ENCODE measurements at regions not wholly inside any gene's neighbourhood (a gene's known extent, or its start where the extent isn't known, plus 50 kb on each side); places are given as distances from the start of the nearest gene placed in this dataset.

DNA sequence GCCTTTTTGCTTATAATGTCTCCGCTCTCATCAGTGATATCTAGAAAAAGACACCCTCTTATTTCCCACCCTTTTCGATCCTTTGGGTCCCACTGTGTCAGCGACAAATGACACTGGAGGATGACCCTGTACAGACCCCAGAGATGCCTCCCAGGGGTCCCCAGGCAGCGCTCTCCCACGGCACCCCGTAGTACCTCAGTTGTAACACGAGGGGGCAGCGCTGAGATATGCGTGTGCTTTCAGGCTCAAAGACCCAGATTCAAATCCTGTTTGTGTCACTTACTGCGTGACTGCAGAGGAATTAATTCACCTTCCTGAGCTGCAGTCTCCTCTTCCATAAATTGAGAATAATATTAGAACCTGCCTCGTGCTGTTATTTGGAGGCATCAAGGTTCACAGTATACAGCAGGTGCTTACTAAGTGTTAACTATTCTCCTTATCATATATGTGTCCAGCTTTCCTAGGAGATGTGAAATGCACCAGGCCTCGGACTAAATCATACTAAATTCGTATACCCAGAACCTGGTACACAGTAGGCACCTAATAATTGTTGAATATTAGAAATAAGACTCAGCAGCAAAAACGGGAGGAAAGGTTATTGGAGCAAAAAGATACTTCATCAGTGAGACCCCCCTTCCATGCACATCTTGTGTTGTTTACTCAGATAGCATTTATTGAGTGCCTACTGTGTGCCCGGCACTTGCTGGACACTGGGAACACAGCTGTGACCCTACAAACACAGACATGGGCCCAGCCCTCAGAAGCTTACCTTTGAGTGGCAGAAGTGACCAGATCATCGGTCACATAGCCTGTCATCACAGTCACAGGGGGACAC lies 99.9 kb downstream of the PHETA1 start:
- intact Hi-C loops (cut with micrococcal nuclease), result no loop called here
- TF ChIP-seq, protein P1, sequence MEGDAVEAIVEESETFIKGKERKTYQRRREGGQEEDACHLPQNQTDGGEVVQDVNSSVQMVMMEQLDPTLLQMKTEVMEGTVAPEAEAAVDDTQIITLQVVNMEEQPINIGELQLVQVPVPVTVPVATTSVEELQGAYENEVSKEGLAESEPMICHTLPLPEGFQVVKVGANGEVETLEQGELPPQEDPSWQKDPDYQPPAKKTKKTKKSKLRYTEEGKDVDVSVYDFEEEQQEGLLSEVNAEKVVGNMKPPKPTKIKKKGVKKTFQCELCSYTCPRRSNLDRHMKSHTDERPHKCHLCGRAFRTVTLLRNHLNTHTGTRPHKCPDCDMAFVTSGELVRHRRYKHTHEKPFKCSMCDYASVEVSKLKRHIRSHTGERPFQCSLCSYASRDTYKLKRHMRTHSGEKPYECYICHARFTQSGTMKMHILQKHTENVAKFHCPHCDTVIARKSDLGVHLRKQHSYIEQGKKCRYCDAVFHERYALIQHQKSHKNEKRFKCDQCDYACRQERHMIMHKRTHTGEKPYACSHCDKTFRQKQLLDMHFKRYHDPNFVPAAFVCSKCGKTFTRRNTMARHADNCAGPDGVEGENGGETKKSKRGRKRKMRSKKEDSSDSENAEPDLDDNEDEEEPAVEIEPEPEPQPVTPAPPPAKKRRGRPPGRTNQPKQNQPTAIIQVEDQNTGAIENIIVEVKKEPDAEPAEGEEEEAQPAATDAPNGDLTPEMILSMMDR (IDR thresholded peaks at IDR 0.05 in 2 of 3, conservative IDR thresholded peaks at IDR 0.05 in 1 of 3; ENCODE audit: borderline replicate concordance in 1 of 3, insufficient read depth in 1 of 3, low read depth in 2 of 3, low read length in 2 of 3), result peak; percentile 56 to 88 (median 83); a peak in 5 of 6 replicates
- TF ChIP-seq, protein P2, sequence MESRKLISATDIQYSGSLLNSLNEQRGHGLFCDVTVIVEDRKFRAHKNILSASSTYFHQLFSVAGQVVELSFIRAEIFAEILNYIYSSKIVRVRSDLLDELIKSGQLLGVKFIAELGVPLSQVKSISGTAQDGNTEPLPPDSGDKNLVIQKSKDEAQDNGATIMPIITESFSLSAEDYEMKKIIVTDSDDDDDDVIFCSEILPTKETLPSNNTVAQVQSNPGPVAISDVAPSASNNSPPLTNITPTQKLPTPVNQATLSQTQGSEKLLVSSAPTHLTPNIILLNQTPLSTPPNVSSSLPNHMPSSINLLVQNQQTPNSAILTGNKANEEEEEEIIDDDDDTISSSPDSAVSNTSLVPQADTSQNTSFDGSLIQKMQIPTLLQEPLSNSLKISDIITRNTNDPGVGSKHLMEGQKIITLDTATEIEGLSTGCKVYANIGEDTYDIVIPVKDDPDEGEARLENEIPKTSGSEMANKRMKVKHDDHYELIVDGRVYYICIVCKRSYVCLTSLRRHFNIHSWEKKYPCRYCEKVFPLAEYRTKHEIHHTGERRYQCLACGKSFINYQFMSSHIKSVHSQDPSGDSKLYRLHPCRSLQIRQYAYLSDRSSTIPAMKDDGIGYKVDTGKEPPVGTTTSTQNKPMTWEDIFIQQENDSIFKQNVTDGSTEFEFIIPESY (IDR thresholded peaks at IDR 0.05; ENCODE audit: extremely low read depth, insufficient replicate concordance, low read length), result no peak
- TF ChIP-seq RAD21 (IDR thresholded peaks at IDR 0.05; ENCODE audit: low read depth), result peak; percentile 51
- peak; percentile 57 for ATAC-seq

More for the DNA sequence above, 99.9 kb downstream of the PHETA1 start:
- H3K79me2 ChIP-seq (ENCODE audit: insufficient read depth, low read length), result no peaks in the 10 kb centered on the region
- H4K20me1 ChIP-seq (ENCODE audit: insufficient read depth), result no peaks in the 10 kb centered on the region
- H2AFZ ChIP-seq (ENCODE audit: low read depth, low read length, poor library complexity, severe bottlenecking), result no peak overlapping the region
- no peaks in the 10 kb centered on the region for H3K36me3 ChIP-seq (ENCODE audit: control insufficient read depth in 1 of 2, insufficient read depth in 2 of 2, low read length in 2 of 2)
- POLR2A ChIA-PET, result no interaction called here
- H3K9me2 ChIP-seq (ENCODE audit: insufficient read depth), result no peaks in the 10 kb centered on the region
- no peak overlapping the region for H3K4me3 ChIP-seq (replicated peaks in 1 of 2; ENCODE audit: low read depth in 1 of 2, low read length in 2 of 2)
- H3K9me3 ChIP-seq (ENCODE audit: control insufficient read depth in 1 of 2, insufficient read depth in 1 of 2, low read depth in 1 of 2, low read length in 2 of 2), result no peaks in the 10 kb centered on the region
- BruUV-seq (replicated peaks), result no TSS peak
- RAD21 ChIA-PET (ENCODE audit: low non-redundant PET in 1 of 2, low total read pairs in 2 of 2, uncharacterized antibody in 2 of 2, unreplicated experiment in 2 of 2), result no interaction called here
- H3K4me1 ChIP-seq (ENCODE audit: control insufficient read depth in 1 of 2, insufficient read depth in 2 of 2, low read length in 2 of 2), result peaks cover 7 to 21% of the 10 kb centered on the region in 2 experiments; a peak in 3 of 4 replicates
- no peak overlapping the region for H3K9ac ChIP-seq (ENCODE audit: low read length)
- no peak overlapping the region for H3K4me2 ChIP-seq (ENCODE audit: low read length)
- no peak overlapping the region for H3K27ac ChIP-seq (ENCODE audit: low read depth, low read length)
- peak; percentile 6 for DNase-seq (ENCODE audit: low read depth, low spot score)
- H3K27me3 ChIP-seq (ENCODE audit: insufficient read depth, low read length), result no peaks in the 10 kb centered on the region
- CTCF ChIA-PET, result interaction anchor here (2.2 kb wide), 1 partner anchor 10 kb away, joined by 7 read pairs; no protein-coding TSS in a partner anchor
